SJCRH30 (cell line): ENCODE measurements at regions not wholly inside any gene's neighbourhood (a gene's known extent, or its start where the extent isn't known, plus 50 kb on each side); places are given as distances from the start of the nearest gene placed in this dataset.
A peak's percentile ranks its signal among the peaks of the same experiment; 100 is the strongest.

Experiments
- DNase-seq, 2 experiments: peaks; one replicate each; pipeline ENCODE4 v3.0.0-alpha.2; 2015 to 2020
- H3K27ac ChIP-seq: fragments of 250-450 bp; sonication (Bioruptor Pico); 2 replicates; pipeline ENCODE4 v1.5.1; 2020; ENCODE audit warnings: mild to moderate bottlenecking, moderate library complexity
- H3K27me3 ChIP-seq: fragments of 250-450 bp; sonication (Bioruptor Pico); 2 replicates; pipeline ENCODE4 v1.5.1; 2020; ENCODE audit warnings: mild to moderate bottlenecking, moderate library complexity
- H3K36me3 ChIP-seq: fragments of 250-450 bp; sonication (Bioruptor Pico); 2 replicates; pipeline ENCODE4 v1.5.1; 2020; ENCODE audit warnings: mild to moderate bottlenecking, moderate library complexity
- H3K4me1 ChIP-seq: fragments of 250-450 bp; sonication (Bioruptor Pico); 2 replicates; pipeline ENCODE4 v1.5.1; 2020; ENCODE audit warnings: mild to moderate bottlenecking, moderate library complexity
- H3K4me3 ChIP-seq: fragments of 250-450 bp; sonication (Bioruptor Pico); 2 replicates; pipeline ENCODE4 v1.5.1; 2020; ENCODE audit warnings: mild to moderate bottlenecking, moderate library complexity
- H3K9me3 ChIP-seq: fragments of 250-450 bp; sonication (Bioruptor Pico); replicated peaks from 2 replicates; pipeline ENCODE4 v1.5.1; 2020; ENCODE audit warnings: mild to moderate bottlenecking, moderate library complexity

DNA sequence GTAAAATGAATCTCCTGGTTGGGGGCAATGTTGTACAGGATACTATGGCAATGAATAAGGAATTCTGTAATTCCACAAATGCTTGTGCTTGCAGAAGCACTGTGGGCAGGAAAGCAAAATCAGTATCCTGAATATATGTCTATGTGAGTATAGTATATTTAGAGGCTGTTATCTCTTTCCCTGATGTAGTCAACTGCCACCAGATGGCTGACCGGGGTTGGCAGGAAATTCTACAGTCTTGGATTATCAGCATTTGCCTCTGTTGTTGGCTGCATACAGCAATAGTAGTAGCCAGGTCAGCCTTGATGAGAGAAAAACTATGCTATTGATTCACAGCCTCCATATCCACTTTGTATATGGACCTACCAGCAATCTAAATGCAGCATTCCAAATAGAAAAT, 425.1 kb upstream of the JAG1 start:
- Histone ChIP-seq H3K4me3 (no peak overlapping the region), H3K27ac (no peak overlapping the region), H3K9me3 (no peaks in the 10 kb centered on the region), H3K27me3 (no peaks in the 10 kb centered on the region), H3K4me1 (no peaks in the 10 kb centered on the region), H3K36me3 (no peaks in the 10 kb centered on the region)
- DNase-seq = no peak

DNA sequence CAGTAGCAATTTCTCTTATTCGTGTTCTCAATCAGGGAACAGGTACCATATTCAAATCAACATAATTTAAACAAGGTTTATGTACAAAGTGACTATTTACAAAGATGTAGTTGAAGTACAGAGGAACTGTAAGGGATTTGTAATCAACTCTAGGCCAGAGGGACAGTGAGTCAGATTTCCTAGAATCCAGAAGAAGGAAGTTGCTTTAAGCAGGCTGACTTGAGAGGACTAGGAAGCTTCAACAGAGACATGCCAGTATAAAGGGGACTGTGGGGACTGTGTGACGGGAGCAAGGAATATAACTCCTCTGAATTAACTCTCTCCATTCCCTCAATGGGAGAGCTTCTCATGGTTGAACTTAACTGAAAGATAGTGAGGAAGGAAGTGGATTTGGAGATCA, 427.4 kb upstream of the JAG1 start:
- Histone ChIP-seq H3K27me3 (no peaks in the 10 kb centered on the region), H3K27ac (no peak overlapping the region), H3K4me1 (no peaks in the 10 kb centered on the region), H3K36me3 (no peaks in the 10 kb centered on the region), H3K4me3 (no peak overlapping the region), H3K9me3 (no peaks in the 10 kb centered on the region)
- DNase-seq = no peak

DNA sequence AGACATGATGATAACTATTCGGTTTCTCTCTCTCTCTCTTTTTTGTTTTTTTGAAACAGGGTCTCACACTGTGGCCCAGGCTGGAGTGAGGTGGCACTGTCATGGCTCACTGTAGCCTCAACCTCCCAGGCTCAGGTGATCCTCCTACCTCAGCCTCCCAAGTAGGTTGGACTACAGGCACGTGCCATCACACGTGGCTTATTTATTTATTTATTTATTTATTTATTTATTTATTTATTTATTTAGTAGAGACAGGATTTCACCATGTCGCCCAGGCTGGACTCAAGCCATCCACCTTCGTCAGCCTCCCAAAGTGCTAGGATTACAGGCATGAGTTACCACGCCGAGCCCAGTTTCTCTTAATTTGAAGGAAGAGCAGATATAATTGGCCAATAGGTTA, 427.9 kb upstream of the JAG1 start:
- Histone ChIP-seq H3K4me1 (no peaks in the 10 kb centered on the region), H3K9me3 (no peaks in the 10 kb centered on the region), H3K4me3 (no peak overlapping the region), H3K36me3 (no peaks in the 10 kb centered on the region), H3K27ac (no peak overlapping the region), H3K27me3 (no peaks in the 10 kb centered on the region)
- no peak for DNase-seq

DNA sequence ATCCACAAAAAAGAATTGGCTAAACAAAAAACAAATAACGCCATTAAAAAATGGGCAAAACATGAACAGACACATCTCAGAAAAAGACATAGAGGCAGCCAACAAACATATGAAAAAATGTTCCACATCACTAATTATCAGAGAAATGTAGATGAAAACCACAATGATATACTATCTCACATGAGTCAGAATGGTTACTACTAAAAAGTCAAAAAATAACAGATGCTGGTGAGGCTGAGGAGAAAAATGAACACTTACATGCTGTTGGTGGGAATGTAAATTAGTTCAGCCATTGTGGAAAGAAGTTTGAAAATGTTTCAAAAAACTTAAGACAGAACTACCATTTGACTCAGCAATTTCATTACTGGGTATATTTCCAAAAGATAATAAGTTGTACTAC, 430.1 kb upstream of the JAG1 start:
- no peaks in the 10 kb centered on the region for H3K36me3 ChIP-seq
- DNase-seq = no peak
- H3K27ac ChIP-seq = no peak overlapping the region
- no peaks in the 10 kb centered on the region for H3K9me3 ChIP-seq
- H3K4me1 ChIP-seq = no peaks in the 10 kb centered on the region
- H3K27me3 ChIP-seq = no peaks in the 10 kb centered on the region
- H3K4me3 ChIP-seq = no peak overlapping the region

DNA sequence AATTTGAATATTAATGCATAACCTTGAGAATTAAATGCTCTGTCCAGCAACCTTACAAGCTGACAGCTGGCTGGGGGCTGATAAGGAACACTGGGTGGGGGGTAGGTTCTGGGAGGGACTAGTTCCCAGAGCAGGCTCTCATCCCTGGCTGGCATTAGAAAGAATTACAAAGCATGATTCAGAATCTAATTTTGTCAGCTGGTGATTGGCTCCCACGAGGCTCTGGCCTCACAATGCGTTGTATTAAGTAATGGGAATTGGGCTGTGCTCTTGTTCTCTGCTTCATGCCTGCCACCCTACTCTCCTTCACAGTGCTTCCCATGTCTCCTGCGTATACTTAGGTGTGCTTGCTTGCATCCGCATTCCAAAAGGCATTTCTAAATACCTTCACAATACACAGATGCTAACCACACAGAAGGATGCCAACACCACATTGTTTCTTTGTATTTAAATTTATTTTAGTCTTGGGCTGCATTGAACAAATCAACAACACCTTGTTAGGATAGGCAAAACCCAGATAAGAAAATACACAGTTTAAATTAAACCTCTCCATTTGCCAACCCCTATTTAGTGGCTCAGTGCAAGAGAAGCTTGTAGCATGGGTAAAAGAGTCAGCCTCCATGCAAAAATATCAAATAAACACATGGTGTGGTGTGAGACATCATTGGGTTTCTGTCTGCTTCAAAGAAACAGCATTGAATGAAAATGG, 434.5 kb upstream of the JAG1 start:
- Histone ChIP-seq H3K27me3 (no peaks in the 10 kb centered on the region), H3K9me3 (no peaks in the 10 kb centered on the region), H3K27ac (no peak overlapping the region), H3K36me3 (no peaks in the 10 kb centered on the region), H3K4me1 (no peaks in the 10 kb centered on the region), H3K4me3 (no peak overlapping the region)
- peak in 1 of 2 experiments; percentile 8 for DNase-seq

DNA sequence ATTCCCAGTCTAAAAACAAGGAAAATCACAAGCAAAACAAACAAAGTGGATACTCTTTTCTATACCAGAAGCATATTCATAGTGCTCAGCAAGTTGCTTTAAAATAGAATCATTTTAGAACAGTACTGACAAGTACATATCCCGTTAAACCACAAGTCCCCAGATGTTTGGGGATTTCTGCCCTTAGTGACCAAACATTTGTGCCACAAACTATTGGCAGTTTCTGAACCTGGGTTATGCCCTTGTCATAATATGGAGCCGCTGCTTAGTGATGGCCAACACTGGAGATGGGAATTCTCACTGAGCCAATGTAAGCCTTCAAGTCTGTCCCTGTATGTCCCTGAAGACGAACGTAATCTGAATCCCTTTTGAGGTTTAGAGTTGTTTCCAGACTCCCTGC, 436.7 kb upstream of the JAG1 start:
- no peak for DNase-seq
- Histone ChIP-seq H3K4me1 (no peaks in the 10 kb centered on the region), H3K4me3 (no peak overlapping the region), H3K27me3 (no peaks in the 10 kb centered on the region), H3K9me3 (no peaks in the 10 kb centered on the region), H3K27ac (no peak overlapping the region), H3K36me3 (no peaks in the 10 kb centered on the region)

DNA sequence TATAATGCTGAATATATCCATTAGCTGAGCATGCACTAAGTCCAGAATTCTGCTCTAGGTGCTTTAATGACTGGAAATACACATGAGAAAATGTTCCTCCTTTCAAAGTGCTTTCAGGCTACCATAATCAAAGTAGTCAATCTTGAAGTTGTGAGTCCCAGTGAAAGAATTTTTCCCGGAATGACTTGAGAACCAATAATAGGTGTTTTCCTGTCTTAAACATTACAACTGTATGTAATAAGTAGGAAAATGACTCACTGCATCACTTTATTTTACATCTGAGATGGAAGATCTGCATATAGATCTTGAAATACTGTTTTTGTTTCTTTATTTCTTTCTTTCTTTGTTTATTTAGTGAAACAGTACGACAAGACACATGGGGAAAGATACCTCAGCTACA, 437.4 kb upstream of the JAG1 start:
- no peak overlapping the region for H3K4me3 ChIP-seq
- H3K27ac ChIP-seq = no peak overlapping the region
- H3K9me3 ChIP-seq = no peaks in the 10 kb centered on the region
- DNase-seq = no peak
- no peaks in the 10 kb centered on the region for H3K36me3 ChIP-seq
- H3K4me1 ChIP-seq = no peaks in the 10 kb centered on the region
- H3K27me3 ChIP-seq = no peaks in the 10 kb centered on the region

DNA sequence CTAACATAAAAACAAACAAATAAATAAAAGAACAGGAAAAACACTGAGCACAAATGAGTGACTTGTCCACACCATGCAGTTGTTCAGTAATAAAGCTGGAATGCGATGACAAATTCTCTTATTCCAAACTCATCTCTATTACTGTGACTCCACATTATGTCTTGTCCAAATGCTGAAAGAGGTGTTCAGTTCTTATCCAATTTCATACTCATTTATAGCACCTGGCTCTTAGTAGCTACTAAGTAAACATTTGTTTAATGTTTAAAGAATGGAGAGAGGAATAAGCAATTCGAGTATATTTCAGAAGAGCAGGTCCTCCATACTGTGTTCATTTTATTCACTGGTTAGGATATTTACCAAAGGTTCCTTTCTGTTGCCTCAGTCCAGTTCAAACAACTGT, 439.0 kb upstream of the JAG1 start:
- Histone ChIP-seq H3K27me3 (no peaks in the 10 kb centered on the region), H3K4me3 (no peak overlapping the region), H3K27ac (no peak overlapping the region), H3K4me1 (no peaks in the 10 kb centered on the region), H3K9me3 (no peaks in the 10 kb centered on the region), H3K36me3 (no peaks in the 10 kb centered on the region)
- no peak for DNase-seq

DNA sequence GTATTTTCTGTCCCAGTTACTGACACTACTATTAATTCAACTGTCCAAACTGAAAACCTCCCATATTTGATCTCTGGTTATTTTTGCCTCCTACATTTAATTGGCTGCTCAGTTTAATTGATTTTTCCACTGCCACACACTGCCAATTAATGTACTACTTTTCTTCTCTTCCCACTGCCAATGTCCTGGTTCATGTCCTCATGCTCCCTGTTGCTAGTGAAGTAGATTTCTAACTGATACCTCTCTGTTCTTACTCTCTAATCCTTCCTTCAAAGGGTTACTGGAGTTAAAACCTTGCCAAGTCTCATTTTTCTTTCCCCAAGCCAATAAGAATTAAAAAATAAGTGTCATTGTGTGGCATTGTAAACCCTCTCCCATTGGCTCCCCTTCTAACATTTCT, 440.6 kb upstream of the JAG1 start:
- H3K4me1 ChIP-seq = no peaks in the 10 kb centered on the region
- no peak overlapping the region for H3K27ac ChIP-seq
- no peaks in the 10 kb centered on the region for H3K27me3 ChIP-seq
- H3K4me3 ChIP-seq = no peak overlapping the region
- no peaks in the 10 kb centered on the region for H3K9me3 ChIP-seq
- no peaks in the 10 kb centered on the region for H3K36me3 ChIP-seq
- DNase-seq = no peak

DNA sequence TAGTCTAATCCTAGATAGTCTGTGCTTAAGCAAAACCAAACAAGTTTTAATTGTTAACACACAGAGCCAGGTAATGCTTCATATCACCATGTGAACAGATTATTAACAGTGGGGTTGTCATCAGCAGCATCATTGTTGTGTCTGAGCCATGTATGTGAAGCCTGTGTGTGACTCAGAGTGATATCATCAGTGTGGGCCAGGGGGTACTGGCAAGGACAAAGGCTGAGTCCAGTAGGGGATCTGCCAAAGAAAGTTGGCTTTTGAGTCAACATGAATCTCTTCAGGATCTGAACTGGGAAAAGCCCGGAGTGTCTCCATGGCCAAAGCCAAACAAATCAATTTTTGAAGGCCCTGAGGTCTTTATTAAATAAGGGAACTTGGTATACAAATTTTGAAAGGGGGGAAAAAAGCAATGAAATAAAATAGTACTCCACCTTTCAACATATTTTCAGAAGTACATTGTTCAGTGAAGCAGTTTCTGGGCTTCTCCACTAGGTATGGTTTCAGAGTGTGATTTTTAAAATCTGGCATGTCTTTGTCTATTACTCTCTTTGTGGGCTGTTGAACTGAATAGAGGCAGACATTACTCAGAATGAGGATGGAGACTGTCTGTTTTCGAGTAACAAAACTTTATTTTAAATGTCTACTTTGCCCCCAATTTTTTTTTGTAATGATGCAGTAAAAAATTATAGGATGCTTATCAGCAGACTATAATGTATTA, 444.2 kb upstream of the JAG1 start:
- no peak overlapping the region for H3K4me3 ChIP-seq
- no peak overlapping the region for H3K27ac ChIP-seq
- H3K27me3 ChIP-seq = no peaks in the 10 kb centered on the region
- no peak for DNase-seq
- H3K36me3 ChIP-seq = no peaks in the 10 kb centered on the region
- H3K9me3 ChIP-seq = no peaks in the 10 kb centered on the region
- H3K4me1 ChIP-seq = no peaks in the 10 kb centered on the region

DNA sequence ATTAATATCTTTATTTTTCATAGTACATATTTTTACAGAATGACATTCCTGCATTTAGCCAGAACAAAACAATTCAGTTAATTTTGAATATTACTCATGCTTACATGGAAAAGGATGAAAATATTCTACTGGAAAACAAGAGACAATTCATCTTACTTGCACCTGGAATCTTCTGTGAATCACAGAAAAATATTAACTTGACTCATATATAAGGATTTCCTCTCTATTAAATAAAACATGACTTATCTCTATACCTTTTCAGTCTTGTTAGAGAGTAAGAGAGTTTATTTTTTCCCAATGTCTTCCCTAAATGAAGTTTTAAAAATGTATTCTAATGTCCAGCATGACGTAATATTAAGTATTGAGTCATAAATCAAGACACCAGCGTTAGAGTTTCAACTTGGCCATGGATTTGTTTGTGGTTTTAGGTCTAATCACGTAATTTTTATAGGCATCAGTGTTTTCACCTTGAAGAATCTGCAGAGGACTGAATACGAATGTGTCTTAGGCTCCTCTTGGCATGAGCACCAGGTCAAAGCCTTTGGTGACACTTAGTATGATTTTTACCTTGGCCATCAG, 445.1 kb upstream of the JAG1 start:
- no peaks in the 10 kb centered on the region for H3K36me3 ChIP-seq

DNA sequence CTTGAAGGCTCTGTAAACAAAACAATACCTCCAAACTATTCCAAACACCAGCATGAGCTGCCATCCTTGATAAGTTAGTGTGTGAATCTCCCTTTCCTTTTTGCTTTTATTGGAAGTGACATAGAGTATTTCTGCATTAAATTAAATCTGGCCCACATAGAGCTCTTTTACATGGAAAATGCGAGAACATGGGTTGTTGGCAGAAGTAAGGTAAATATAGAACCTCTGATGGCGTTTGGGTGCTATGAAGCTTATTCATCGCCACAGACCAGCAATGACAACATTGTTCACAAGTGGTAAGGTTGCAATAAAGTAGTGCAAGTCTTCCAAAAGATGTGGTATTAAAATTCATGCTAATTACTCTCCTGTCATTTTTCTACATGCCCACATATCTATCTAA, 445.8 kb upstream of the JAG1 start:
- Histone ChIP-seq H3K27ac (no peak overlapping the region), H3K27me3 (no peaks in the 10 kb centered on the region), H3K36me3 (no peaks in the 10 kb centered on the region), H3K4me3 (no peak overlapping the region), H3K4me1 (no peaks in the 10 kb centered on the region), H3K9me3 (no peaks in the 10 kb centered on the region)
- no peak for DNase-seq

More for the DNA sequence above, 445.1 kb upstream of the JAG1 start:
- no peak for DNase-seq
- no peaks in the 10 kb centered on the region for H3K9me3 ChIP-seq
- H3K27me3 ChIP-seq = no peaks in the 10 kb centered on the region
- H3K27ac ChIP-seq = no peak overlapping the region
- H3K4me3 ChIP-seq = no peak overlapping the region
- H3K4me1 ChIP-seq = no peaks in the 10 kb centered on the region

DNA sequence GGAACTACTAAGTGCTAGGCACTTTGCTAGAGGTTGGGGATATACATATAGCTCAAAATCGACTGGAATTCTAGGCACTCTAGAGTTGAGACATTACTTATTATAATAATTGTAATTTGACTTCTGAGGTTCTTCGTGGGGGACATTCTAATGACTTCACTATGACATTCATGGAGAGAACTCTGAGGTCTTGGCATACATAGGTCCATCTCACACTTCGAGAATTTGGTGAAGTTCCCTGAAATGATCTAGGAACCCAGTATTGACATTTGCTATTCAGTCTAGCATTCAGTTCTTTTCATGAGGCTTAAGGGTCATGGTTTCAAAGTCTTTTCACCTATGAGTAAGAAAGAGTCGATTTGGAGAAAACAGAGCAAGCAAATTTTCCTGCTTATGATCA, 446.6 kb upstream of the JAG1 start:
- Histone ChIP-seq H3K4me3 (no peak overlapping the region), H3K36me3 (no peaks in the 10 kb centered on the region), H3K27me3 (no peaks in the 10 kb centered on the region; the same call in 1 of the 2 replicates), H3K9me3 (no peaks in the 10 kb centered on the region), H3K27ac (no peak overlapping the region), H3K4me1 (no peaks in the 10 kb centered on the region)
- DNase-seq = no peak

DNA sequence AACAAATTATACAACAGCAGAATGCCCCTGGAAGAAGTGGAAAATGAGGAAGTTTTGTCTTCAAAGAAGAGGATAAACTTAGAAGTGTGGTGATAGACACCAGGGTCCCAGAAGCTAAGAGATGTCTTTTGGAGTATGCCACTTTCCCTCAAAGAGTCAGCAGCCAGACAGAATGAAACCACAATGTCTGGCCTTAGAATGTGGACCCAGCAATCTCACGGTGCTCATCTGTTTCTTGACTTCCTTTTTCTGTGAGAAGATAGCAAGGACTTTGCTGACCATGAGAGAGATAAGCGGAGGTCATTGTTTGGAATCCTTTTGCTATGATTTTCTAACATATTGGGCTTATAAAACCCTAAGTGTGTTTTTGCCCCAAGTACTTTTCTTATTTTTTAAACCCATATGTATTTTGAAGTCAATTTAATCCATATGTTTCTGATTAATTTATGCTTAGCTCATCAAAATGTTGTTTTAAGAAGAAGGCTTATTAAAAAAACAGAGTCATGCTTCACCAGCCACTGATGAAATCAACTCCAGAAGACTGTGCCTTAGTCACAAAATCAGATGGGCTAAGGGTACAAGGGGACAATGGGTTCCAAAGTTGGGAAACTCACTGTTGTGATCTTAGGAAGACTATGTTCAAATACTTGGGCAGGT, 451.2 kb upstream of the JAG1 start:
- Histone ChIP-seq H3K27ac (no peak overlapping the region), H3K36me3 (no peaks in the 10 kb centered on the region), H3K4me1 (no peaks in the 10 kb centered on the region), H3K9me3 (no peaks in the 10 kb centered on the region), H3K27me3 (no peaks in the 10 kb centered on the region; the same call in 1 of the 2 replicates), H3K4me3 (no peak overlapping the region)
- DNase-seq = no peak

DNA sequence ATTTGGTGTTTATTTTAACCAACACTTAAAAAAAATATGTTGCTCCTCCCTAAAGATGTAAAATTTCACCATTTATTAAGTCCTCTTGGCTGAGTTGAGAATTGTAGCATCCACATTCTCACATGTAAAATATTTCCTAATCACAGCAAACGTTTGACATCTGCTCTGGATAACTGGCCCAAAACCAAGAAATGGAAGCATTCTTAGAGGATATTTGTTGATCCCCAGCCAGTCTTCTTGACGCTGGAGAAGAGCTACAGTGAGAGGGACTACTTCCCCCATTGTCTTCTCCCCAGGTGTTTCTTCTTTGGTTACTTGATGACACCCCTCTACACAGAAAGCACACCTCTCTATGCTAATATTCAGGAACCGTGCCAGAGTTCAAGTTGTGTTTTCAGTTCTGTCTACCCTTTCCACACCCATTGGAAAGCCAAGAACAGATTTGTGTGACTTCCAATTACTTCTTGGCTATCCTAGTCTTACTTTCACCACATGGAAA, 454.5 kb upstream of the JAG1 start:
- H3K4me3 ChIP-seq = no peak overlapping the region
- H3K36me3 ChIP-seq = no peaks in the 10 kb centered on the region
- no peaks in the 10 kb centered on the region for H3K4me1 ChIP-seq
- DNase-seq = no peak
- no peak overlapping the region for H3K27ac ChIP-seq
- H3K27me3 ChIP-seq = no peaks in the 10 kb centered on the region; the same call in 1 of the 2 replicates
- no peaks in the 10 kb centered on the region for H3K9me3 ChIP-seq
